ENCODE measurements at regions not wholly inside any gene's neighbourhood (a gene's known extent, or its start where the extent isn't known, plus 50 kb on each side); places are given as distances from the start of the nearest gene placed in this dataset.
A peak's percentile ranks its signal among the peaks of the same experiment; 100 is the strongest.

- Histone ChIP-seq H3K23me2 (ENCODE audit: low read depth, low read length) (no peaks in the 10 kb centered on the region), H3K23ac (ENCODE audit: insufficient read length) (no peak overlapping the region), H3K18ac (ENCODE audit: extremely low read depth, low read length) (no peak overlapping the region), H3K27me3 (replicated peaks in 1 of 4; ENCODE audit: control insufficient read depth in 3 of 4, extremely low read depth in 1 of 4, insufficient read depth in 3 of 4, low read length in 3 of 4) (no peaks in the 10 kb centered on the region), H3K4ac (replicated peaks; ENCODE audit: insufficient read length, low read depth, low read length) (no peak overlapping the region), H3K14ac (ENCODE audit: insufficient read length) (no peak overlapping the region), H3K4me2 (ENCODE audit: insufficient read depth in 1 of 2, low read depth in 2 of 2, low read length in 2 of 2) (no peak overlapping the region), H4K8ac (ENCODE audit: extremely low read depth, insufficient read depth, low read length) (no peak overlapping the region), H3K4me1 (replicated peaks in 1 of 4; ENCODE audit: control insufficient read depth in 3 of 4, insufficient read depth in 4 of 4, low read length in 3 of 4) (peaks cover 6 to 11% (median 10%) of the 10 kb centered on the region in 4 experiments; a peak in 6 of 7 replicates), H3K79me2 (ENCODE audit: control insufficient read depth in 1 of 2, insufficient read depth in 2 of 2, low read length in 2 of 2) (no peaks in the 10 kb centered on the region), H3K9ac (replicated peaks in 1 of 4; ENCODE audit: extremely low read depth in 1 of 4, low read depth in 3 of 4, low read length in 3 of 4) (no peak overlapping the region), H2BK12ac (ENCODE audit: low read depth, low read length) (peak overlapping the region; percentile 56; the same call in 1 of the 2 replicates), H3K56ac (replicated peaks; ENCODE audit: insufficient read length, low read depth, low read length) (no peak overlapping the region), H4K20me1 (replicated peaks in 1 of 2; ENCODE audit: control insufficient read depth in 1 of 2, insufficient read depth in 2 of 2, low read length in 2 of 2) (no peaks in the 10 kb centered on the region), H4K91ac (replicated peaks; ENCODE audit: insufficient read length, low read length) (no peak overlapping the region), H3K9me3 (ENCODE audit: insufficient read depth in 2 of 2, low read depth in 1 of 2, low read length in 1 of 2) (no peaks in the 10 kb centered on the region), H3K79me1 (ENCODE audit: low read depth, low read length) (no peaks in the 10 kb centered on the region), H3K4me3 (ENCODE audit: extremely low read depth in 1 of 4, insufficient read depth in 2 of 4, low read depth in 3 of 4, low read length in 4 of 4) (no peak overlapping the region), H2AK5ac (ENCODE audit: low read depth, low read length) (0 out of 2 replicates have a peak overlapping the region, but pooled peaks have one; percentile 3), H2BK120ac (replicated peaks; ENCODE audit: low read depth, low read length) (no peak overlapping the region), H4K5ac (ENCODE audit: insufficient read length, low read depth, low read length) (no peak overlapping the region), H3K27ac (ENCODE audit: low read depth, low read length) (no peak overlapping the region), H2AFZ (ENCODE audit: low read length) (peak overlapping the region; percentile 1; the same call in 1 of the 2 replicates), H2BK5ac (ENCODE audit: low read depth, low read length) (peak overlapping the region; percentile 44; the same call in 1 of the 2 replicates), H2BK20ac (ENCODE audit: low read length) (no peak overlapping the region), H2BK15ac (ENCODE audit: low read length) (peak overlapping the region; percentile 51; the same call in 1 of the 2 replicates), H3K36me3 (ENCODE audit: control insufficient read depth in 2 of 4, insufficient read depth in 4 of 4, low read length in 3 of 4) (no peaks in the 10 kb centered on the region)
- ChIA-PET CTCF (ENCODE audit: partially characterized antibody) (interaction anchor here (0.7 to 1.8 kb wide), 3 partner anchors 97 to 350 kb away, joined by 3 to 5 read pairs (median 3); no protein-coding TSS in a partner anchor), POLR2A (ENCODE audit: partially characterized antibody) (no interaction called here)
- TF ChIP-seq TEAD4 (IDR thresholded peaks at IDR 0.05; ENCODE audit: low read depth, low read length) = no peak
- TF ChIP-seq ZNF274 (IDR thresholded peaks at IDR 0.05; ENCODE audit: borderline replicate concordance, extremely low read depth, low read length) = no peak
- no peak for TF ChIP-seq CBX8 (IDR thresholded peaks at IDR 0.05; ENCODE audit: borderline replicate concordance, low read depth, low read length)
- no peak for FAIRE-seq
- DNase-seq (ENCODE audit: low read depth in 1 of 2, low spot score in 2 of 2) = peak in 1 of 2 experiments; percentile 34
- WGBS, 2 experiments (ENCODE audit: extremely low coverage in 1 of 2, insufficient coverage in 1 of 2, insufficient read length in 1 of 2, insufficient replicate concordance in 2 of 2, low coverage in 1 of 2, low lambda C conversion rate in 2 of 2, missing lambda C conversion rate in 1 of 2) = 86% methylated on average over 16 of the region's 16 CpGs; no CpG with 5 or more reads in 1 of the 2 experiments
Observed at GRCh38 chr2:236658974-236659757, 89.5 kb downstream of the ACKR3 start.

Data from H1 (cell line).